HT-29 (cell line): ENCODE measurements at regions not wholly inside any gene's neighbourhood (a gene's known extent, or its start where the extent isn't known, plus 50 kb on each side); places are given as distances from the start of the nearest gene placed in this dataset.
"Not testable (repeated sequence)": the region's sequence is repeated elsewhere in the genome, so short reads cannot be mapped to it uniquely, and the experiment has no call there.

ENCODE experiments used
- DNase-seq: peaks from one replicate; pipeline ENCODE4 v3.0.0-alpha.2; 2015; ENCODE audit warnings: low spot score

DNA sequence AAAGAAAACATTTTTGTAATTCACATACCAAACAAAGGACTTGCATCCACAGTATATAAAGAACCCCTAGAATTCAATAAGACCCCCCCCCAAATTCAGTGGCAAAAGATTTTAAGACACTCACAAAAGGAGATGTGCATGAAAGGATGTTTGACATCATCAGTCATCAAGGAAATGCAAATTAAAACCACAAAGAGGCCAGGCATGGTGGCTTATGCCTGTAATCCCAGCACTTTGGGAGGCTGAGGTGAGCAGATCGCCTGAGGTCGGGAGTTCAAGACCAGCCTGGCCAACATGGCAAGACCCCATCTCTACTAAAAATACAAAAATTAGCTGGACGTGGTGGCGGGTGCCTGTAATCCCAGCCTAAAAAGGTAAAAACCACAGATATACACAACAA lies 61.3 kb downstream of the AIPL1 start:
- not testable (repeated sequence) for DNase-seq

- no peak for DNase-seq
Measured at GRCh38 chr17:6366221-6366666, 68.7 kb downstream of the AIPL1 start.

- no peak for DNase-seq
Measured at GRCh38 chr17:6365200-6365943, 69.5 kb downstream of the AIPL1 start.

DNA sequence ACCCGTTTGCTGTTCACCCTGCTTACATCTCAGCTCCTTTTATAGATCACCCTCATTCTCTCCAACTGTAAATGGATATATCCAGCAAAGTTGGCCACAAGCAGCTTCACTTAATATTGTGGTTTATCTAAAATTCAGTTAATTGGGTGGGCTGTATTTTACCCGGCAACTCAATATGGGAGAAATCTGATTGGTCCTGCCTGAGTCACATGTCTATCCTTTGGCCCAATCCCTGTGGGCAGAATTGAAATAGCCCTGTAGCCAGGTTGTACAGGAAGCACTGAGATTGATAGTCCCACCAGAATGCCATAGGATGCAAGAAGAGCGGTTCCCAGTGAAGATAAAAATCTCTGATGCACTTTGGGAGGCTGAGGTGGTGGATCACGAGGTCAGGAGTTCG lies 73.2 kb downstream of the AIPL1 start:
- no peak for DNase-seq

DNA sequence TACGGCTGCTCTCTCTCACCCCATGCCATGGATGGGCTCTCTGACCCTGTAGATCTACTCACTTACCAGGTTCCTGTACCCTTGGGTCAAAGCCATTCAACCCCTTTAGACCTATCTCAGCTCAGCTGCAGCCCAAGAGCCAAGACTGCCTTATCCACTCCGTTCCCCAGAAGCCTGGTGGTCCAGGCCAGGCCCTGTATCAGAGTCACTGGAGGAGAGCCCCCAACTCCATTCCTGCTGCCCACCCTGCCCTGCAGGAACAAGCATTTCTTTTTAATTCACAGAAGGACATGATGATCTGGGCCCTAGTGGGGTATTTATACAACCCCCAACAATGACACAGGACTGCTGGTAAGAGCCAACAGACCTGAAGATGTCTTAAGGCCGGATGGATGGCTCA lies 76.8 kb downstream of the AIPL1 start:
- DNase-seq, result no peak

GRCh38 chr17:6356562-6356961 lies 78.4 kb downstream of the AIPL1 start:
- no peak for DNase-seq

DNA sequence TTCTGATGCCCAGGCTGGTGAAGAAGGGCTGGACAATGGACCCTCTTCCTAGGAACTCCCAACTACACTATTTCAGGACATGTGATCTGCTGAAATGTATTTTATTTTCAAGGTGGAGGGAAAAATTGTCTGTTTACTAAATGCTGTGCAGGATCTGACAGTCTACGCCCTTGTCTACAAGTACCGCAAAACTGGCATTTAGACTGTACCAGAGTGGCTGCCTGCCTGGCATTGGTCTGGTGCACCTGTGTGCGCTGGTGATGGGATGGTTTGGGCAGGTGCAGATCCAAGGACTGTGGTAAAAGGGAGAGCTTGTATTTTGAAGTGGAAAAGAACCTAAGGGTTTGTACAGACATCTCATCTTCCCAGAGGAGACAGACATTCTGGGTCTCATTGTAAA lies 79.7 kb downstream of the AIPL1 start:
- DNase-seq, result no peak

GRCh38 chr17:6352801-6353560 lies 81.9 kb downstream of the AIPL1 start:
- no peak for DNase-seq

DNA sequence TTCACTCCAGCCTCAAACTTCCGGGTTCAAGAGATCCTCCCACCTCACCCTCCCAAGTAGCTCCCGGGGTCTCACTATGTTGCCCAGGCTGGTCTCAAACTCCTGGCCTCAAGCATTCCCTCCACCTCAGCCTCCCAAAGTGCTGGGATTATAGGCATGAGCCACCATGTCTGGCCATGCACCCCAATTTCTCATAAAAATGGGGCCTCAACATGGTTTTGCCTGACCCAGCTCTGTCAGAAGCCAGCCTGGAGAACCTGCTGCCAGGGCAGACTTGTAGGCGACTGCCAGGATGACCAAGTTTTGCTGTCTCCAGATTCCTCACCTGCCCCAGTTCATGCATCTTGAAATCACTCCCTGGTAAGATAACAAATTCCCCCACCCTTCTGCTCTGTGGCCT lies 82.9 kb downstream of the AIPL1 start:
- DNase-seq, result no peak

DNA sequence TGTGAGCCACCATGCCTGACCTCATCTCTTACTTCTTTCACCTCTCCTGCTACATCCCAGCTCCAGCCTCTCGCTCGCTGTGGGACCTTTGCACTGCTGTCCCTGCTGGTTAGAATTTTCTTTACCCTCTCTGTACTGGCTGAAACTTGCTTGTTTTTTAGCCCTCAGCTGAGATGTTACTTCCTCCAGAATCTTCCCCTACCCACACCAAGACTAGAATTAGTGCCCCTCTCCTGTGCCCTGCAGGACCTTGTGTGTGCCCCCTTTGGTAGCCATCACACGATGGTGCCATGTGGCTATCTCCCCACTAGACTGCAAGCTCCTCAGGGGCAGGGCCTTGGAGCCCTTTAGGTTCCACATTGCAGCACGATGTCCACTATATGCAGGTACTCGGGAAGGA lies 84.1 kb downstream of the AIPL1 start:
- DNase-seq, result no peak

DNA sequence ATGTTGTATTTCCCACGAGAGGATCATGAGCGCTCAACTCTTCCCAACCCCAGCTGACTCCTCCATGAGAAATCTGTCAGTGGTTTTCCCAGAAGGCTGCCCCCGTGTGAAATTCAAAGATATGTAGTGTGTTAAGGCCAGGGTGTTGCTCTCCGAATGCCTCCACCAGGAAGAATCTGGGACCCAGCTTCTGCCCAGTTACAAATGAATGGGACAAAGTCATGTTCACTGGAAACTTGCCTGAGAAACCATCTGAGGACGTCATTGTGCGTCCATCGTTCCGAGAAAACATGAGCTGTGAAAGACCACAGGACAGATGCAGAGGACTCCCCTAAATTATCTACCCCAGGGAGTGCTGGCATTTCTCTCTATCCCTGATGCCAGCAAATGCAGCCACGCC lies 86.0 kb downstream of the AIPL1 start:
- DNase-seq, result no peak

DNA sequence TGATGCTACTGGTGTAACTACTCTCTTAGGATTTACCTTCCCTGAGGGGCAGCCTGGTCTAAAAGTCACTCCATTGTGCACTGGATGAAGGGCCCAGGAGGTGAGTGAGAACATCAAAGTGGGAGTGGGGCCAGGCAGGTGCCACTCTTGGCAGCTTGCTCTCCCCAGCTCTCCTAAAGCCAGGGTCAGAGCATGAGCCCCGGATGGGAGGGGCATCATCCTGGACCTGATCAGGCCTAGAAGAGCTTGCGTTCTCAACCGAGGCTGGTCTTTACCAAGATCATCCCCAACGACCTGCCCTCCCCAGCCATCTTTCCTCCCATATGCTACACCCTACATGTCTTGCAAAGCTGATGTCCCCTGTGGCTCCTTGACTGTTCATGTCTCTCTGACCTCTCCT lies 87.1 kb downstream of the AIPL1 start:
- DNase-seq, result no peak

DNA sequence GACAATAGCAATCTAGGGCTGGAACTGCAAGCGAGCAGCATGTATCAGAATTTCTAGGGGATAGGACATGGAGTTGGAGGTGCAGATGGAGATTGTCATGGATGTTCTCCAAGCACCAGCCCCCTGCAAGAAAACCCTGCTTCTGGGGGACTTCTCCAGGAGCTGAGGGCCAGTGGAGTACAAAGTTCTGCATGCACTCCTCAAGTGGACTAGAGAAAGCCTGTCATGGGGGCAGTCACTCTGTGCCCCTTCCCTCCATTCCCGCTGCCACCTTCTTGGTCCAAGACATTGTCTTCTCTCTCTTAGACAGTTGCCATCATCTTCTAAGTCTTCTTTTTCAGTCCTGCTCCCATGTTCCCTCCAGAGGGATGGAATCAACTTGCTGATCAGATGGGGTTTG lies 87.9 kb downstream of the AIPL1 start:
- DNase-seq, result no peak

- DNase-seq, result no peak
Measured at GRCh38 chr17:6346156-6346786, 88.7 kb downstream of the AIPL1 start.

DNA sequence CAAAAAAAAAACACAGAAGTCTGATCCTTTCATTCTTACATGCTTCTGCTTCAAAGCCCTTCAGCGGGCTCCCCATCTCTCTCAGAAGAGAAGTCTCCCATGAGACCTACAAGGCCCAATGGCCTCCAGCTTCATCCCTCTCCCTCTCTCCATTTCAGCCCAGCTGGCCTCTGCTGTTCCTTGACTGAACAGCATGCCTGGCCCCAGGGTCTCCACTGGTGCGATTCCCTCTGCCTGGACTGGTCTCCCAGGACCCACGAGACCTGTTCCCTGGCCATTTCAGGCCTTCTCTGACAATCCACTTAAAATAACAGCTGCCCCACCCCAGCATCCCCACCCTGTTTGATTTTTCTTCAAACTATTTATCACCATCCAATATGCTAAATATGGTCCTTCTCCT lies 91.2 kb downstream of the AIPL1 start:
- no peak for DNase-seq

DNA sequence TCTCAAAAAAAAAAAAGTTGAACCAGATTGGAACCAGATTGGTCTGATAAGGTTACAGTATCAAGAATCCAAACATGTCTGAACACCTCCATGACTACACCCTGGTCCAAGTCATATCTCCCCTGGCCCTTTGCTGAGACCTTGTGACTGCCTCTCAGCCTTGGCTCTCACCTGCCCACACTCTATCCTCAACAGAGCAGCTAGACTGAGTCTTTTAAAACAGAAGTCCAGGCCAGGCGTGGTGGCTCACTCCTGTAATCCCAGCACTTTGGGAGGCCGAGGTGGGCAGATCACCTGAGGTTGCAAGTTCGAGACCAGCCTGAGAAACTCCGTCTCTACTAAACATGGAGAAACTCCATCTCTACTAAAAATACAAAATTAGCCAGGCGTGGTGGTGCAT lies 91.7 kb downstream of the AIPL1 start:
- no peak for DNase-seq

- no peak for DNase-seq
Measured at GRCh38 chr17:6340708-6341107, 94.2 kb downstream of the AIPL1 start.

GRCh38 chr17:6334386-6334785 lies 100.5 kb downstream of the AIPL1 start:
- no peak for DNase-seq

- DNase-seq, result no peak
Measured at GRCh38 chr17:6330936-6331335, 104.0 kb downstream of the AIPL1 start.

- peak; percentile 1 for DNase-seq
Measured at GRCh38 chr17:6328279-6328678, 106.6 kb downstream of the AIPL1 start.

DNA sequence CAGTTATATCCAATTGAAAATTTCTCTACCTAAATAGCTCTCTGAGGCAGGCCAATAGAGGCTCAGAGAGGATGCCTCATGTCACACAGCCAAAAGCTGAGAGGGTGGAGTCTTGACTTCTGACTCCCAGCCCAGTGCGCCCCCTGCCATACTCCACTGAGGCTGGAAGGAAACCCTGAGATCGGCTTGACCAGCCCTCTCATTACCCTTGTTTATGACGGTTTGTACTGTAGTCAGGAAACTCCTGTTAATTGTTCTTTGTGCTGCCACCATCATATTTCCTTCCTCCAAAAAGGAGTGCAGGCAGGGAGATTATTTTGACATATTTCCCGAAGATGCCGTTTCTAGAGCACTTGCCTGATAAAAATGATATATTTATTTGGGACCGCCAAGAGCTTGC lies 107.9 kb downstream of the AIPL1 start:
- no peak for DNase-seq

GRCh38 chr17:6326483-6326882 lies 108.4 kb downstream of the AIPL1 start:
- DNase-seq, result no peak

- DNase-seq, result no peak
Measured at GRCh38 chr17:6325741-6326140, 109.2 kb downstream of the AIPL1 start.
